ENCODE measurements at regions not wholly inside any gene's neighbourhood (a gene's known extent, or its start where the extent isn't known, plus 50 kb on each side); places are given as distances from the start of the nearest gene placed in this dataset.

GRCh38 chr1:112196008-112196588, 199.9 kb upstream of the CTTNBP2NL start:
- no peak for DNase-seq (ENCODE audit: low read depth in 4 of 4, low spot score in 3 of 4)

DNA sequence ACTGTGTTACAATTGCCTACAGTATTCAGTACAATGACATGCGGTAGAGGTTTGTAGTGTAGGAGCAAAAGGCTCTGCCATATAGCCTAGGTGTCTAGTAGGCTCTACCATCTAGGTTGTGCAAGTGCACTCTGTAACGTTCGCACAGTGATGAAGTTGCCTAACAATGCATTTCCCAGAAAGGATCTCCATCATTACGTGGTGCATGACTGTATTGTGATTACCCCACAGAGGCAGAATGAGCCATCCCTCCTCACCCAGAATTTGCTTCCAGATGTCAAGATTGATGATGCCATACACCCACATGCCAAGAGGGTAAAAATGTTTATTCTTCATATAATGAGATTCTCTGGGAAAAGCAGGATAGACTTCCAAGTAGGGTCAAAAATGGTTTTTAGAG, 199.3 kb upstream of the CTTNBP2NL start:
- no peak for DNase-seq (ENCODE audit: low read depth in 4 of 4, low spot score in 3 of 4)

GRCh38 chr1:112209493-112209892, 186.5 kb upstream of the CTTNBP2NL start:
- DNase-seq (ENCODE audit: low read depth in 4 of 4, low spot score in 3 of 4), result no peak

DNA sequence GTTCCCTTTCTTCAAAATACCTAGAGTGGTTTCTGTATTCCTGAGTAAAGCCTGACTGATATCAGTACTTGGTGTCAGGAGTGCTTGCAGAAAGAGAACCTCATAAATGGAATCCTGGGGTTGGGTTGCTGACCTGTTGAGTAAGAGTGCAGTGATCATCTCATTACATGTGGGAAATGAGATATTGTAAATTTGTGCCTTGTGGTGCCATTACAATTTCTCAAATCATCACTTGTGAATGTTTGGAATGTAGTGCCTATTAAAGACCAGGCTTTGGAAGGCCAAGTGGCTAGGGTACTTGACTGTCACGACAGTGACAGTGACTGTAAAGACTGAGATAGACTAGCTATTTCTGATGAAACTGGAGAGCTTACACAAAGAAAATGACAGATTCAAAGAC, 176.7 kb upstream of the CTTNBP2NL start:
- no peak for DNase-seq (ENCODE audit: low read depth in 4 of 4, low spot score in 3 of 4)

DNA sequence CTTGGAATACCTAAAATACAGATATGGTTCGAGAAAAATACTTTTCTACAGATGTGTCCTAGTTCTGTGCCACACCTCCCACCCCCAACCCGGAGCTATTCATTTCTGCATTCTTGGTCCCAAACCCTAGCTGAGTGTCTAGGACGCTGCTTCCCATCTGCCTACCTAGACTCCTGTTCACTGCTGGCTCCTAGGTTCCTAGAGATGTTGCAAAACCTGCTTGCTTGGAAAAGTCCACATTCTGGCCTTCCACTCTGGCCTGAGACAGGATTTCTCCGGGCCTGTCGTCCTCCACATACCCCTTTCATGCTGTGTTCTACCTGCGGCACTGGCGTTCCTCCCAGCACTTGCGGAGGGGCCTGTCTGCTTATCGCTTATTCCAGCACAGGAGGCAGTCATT, 165.8 kb upstream of the CTTNBP2NL start:
- no peak for DNase-seq (ENCODE audit: low read depth in 4 of 4, low spot score in 3 of 4)

DNA sequence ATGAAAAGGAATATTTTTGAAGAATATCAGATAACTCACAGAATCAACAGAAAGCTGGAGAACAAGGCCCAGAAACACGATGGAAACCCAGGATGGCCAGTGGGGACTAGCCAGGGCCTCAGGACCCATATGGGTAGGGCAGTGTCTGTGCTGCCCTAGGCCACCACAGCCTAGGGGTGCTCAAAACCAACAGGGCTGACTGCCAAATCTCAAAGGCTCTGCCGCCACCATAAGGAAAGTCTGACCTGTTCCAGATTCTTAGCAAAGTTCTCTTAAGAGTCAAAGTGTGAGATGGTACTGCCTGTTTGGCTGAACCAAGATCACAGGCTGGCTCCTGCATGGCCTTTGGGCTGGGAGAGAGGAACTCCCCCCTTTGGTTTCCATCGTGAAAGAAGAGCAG, 164.7 kb upstream of the CTTNBP2NL start:
- DNase-seq (ENCODE audit: low read depth in 4 of 4, low spot score in 3 of 4), result no peak

DNA sequence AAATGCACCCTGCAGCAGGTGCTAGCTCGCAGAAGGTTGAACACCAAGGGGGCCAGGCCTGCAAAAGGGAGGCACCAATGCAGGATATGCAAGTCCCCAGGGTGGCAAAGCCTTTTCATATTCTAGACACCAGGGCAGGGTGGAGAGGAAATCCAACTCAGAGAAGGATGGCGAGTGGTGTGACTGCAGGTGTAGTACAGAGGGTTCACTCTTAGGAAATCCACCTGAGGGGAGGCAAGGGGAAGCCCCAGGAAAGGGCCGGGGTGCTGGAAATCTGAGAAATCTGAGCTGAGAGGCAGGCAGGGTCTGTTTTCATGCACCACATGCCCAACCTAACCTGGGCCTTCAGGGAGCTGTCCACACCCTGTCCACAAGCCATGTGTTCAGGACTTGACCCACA, 163.2 kb upstream of the CTTNBP2NL start:
- no peak for DNase-seq (ENCODE audit: low read depth in 4 of 4, low spot score in 3 of 4)

DNA sequence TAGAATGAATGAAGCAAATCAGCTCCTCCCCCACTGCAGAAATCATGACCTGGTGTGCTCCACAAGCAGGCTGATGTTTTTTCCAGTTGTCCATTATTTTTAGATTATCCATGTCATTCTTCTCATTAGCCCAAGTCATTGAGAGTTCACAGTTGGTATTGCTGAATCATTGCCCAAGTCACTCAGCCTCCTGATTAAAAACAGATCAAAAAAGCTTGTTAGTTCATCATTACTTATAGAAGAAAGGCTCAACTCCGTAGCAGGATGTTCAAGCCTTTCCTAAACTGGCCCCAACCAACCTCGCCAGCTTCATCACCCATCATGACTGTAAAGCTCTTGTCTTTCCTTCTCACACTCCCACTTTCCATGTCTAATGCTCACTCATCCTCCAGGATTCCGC, 161.3 kb upstream of the CTTNBP2NL start:
- no peak for DNase-seq (ENCODE audit: low read depth in 4 of 4, low spot score in 3 of 4)

DNA sequence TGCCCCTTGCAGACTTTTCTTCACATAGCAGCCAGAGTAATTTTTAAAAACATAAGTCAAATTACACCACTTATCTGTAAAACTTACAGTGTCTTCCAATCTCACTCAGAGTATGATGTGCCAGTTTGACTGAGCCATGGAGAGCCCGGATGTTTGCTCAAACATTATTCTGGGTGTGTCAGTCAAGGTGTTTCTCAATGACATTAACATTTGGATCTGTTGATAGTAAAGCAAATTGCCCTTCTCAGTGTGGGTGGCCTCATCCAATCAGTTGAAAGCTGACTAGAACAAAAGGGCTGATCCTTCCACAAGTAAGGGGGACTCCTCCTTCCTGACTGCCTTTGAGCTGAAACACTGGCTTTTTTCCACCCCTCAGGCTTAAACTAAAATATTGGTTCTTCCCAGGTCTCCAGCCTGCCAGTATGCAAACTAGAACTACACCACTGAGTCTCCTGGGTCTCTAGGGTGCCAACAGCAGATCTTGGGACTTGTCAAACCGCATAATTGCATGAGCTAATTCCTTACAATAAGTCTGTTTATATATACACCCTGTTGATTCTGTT, 157.9 kb upstream of the CTTNBP2NL start:
- no peak for DNase-seq (ENCODE audit: low read depth in 4 of 4, low spot score in 3 of 4)

DNA sequence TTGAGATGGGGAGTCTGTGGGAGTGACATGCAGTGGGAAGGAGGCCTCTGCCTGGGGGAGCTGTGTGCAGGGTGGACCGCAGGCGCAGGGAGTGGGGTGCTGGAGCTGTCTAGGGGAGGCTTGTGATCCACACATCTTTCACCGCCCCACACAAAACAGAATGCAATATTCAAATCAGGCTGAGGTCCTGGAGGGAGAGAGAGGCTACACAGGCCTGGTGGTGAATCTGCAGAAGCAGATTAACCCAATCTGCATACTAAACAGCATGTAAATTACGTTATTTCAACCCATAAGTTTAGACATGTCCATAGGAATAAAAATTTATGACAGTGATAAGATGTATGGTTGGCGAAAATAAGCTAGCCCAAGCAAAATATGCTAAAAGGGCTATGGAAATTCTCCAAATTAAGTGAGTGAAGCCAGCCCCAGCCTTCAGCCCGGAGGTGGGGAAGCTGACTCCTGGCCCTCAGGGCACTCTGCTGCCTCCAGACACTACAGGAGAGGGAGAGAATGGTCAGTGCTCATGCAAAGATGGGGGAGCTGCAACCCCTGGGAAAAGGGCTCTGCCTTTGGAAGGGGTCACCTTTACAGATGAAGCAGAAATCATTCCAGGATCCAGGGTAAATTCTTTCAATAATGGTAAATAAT, 156.2 kb upstream of the CTTNBP2NL start:
- no peak for DNase-seq (ENCODE audit: low read depth in 4 of 4, low spot score in 3 of 4)

DNA sequence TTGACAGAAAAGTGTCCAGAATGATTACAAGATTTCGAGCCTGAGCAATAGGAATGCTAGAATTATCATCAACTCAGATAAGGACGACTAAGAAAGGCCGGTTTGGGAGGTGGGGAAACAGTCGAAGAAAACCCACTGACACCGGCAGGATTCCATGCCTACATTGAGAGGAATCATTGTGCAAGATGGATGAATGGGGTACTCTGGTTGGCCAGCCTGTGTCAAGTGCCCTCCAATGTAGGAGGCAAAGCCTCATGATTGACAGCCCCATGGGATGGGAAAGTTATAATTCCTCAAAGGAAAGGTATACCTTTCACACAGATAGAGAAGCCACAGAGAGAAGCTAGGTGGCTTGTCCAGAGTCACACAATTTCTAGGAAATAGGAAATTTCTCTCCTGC, 153.5 kb upstream of the CTTNBP2NL start:
- no peak for DNase-seq (ENCODE audit: low read depth in 4 of 4, low spot score in 3 of 4)

- no peak for DNase-seq (ENCODE audit: low read depth in 4 of 4, low spot score in 3 of 4)
Observed at GRCh38 chr1:112244131-112244530, 151.9 kb upstream of the CTTNBP2NL start.

- no peak for DNase-seq (ENCODE audit: low read depth in 4 of 4, low spot score in 3 of 4)
Observed at GRCh38 chr1:112245114-112245513, 150.9 kb upstream of the CTTNBP2NL start.

DNA sequence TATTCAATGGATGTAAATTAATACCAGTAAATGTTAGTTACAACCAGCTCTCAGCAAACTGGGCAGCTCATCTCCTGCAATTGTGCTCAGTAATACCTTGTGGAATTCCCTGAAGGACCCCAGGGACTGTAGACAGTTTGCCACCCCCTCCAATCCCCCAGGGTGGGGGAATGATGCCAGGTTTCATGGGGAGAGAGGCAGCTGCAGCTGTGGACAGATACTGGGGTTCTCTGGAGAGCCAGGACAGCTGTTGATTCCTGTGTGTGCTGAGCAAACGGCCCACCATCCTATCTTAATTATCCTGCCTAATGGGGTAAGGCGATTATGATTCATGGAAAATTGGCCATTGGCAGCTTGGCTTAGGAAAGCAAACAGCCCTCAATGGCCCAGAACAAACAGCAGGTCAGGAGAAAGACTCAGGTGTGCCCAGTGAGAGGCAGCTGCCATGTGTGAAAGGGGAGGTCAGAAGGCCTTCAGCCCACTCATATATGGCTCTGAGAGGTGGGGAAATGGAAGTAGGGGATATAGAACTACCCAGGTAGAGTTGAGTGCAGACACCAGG, 148.9 kb upstream of the CTTNBP2NL start:
- no peak for DNase-seq (ENCODE audit: low read depth in 4 of 4, low spot score in 3 of 4)

- no peak for DNase-seq (ENCODE audit: low read depth in 4 of 4, low spot score in 3 of 4)
Observed at GRCh38 chr1:112247961-112248360, 148.1 kb upstream of the CTTNBP2NL start.

- DNase-seq (ENCODE audit: low read depth in 4 of 4, low spot score in 3 of 4), result no peak
Observed at GRCh38 chr1:112250892-112251291, 145.1 kb upstream of the CTTNBP2NL start.

DNA sequence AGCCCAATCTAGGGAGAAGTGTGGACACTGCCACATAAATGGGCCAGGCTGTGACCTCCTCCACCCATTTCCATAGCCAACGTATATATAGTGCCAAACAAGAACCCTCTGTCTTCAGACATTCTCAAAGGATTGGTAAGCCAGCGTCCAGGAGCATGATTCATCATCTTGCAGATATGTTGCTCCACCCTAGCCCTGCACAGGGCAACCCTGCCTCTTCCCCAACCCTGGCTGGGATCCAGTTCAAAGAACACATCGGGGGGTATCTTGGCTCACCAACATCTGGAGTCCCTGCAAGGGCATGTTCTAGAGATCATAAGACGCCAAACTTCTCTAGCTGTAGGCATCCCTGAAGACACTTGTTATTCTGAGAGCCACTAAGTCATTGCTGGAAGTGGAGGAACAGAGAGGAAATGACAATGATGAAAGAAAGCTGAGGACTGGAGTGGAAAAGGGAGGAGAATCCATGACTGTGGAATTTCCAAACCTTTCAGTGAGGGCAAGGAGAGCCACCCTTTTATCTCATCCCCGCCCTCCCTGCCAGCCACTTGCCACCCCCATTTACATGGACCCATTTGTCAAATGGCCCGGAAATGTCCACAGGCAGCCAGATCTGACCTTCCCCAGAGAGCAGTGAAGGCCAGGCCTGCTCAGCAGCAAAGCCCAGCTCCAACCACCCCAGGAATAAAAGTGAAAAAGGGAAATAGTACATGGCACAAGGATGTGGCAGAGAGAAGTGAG, 144.1 kb upstream of the CTTNBP2NL start:
- DNase-seq (ENCODE audit: low read depth in 4 of 4, low spot score in 3 of 4), result no peak

- no peak for DNase-seq (ENCODE audit: low read depth in 4 of 4, low spot score in 3 of 4)
Observed at GRCh38 chr1:112253366-112253765, 142.6 kb upstream of the CTTNBP2NL start.

DNA sequence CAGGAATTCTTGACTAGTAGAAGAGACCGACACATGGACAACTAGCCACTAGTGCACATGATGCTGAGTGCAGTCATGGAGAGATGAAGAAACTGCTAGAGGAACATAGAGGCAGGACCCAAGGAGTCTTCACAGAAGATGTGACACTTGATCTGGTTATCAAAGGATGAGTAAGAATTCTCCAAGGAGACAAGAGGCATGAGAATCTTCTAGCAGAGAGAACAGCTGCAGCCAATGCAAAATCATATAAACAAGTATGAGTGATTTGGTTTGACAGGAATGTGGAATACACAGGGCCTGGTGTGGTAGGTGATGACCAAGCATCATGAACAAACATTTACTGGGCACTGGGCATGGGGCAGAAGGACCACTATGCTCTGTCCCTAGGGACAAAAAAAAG, 140.9 kb upstream of the CTTNBP2NL start:
- DNase-seq (ENCODE audit: low read depth in 4 of 4, low spot score in 3 of 4), result no peak

DNA sequence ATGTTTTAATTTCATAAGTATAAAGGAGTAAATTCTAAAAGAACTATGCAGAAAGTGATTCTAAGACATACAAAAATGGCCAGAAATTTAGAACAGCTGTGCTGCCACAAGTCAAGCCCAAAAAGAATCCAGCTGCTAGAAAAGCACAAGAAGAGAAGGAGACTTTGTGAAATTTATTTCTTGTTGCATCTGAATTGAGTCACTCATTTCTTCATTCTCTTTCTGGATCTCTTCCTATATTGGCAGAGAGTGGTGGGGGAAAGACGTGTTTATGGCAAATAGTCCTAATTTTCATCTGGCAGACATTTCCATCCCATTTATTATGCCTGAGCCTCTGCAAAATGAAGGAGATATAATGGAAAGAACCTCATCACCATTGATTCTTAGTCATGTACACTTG, 139.6 kb upstream of the CTTNBP2NL start:
- no peak for DNase-seq (ENCODE audit: low read depth in 4 of 4, low spot score in 3 of 4)

DNA sequence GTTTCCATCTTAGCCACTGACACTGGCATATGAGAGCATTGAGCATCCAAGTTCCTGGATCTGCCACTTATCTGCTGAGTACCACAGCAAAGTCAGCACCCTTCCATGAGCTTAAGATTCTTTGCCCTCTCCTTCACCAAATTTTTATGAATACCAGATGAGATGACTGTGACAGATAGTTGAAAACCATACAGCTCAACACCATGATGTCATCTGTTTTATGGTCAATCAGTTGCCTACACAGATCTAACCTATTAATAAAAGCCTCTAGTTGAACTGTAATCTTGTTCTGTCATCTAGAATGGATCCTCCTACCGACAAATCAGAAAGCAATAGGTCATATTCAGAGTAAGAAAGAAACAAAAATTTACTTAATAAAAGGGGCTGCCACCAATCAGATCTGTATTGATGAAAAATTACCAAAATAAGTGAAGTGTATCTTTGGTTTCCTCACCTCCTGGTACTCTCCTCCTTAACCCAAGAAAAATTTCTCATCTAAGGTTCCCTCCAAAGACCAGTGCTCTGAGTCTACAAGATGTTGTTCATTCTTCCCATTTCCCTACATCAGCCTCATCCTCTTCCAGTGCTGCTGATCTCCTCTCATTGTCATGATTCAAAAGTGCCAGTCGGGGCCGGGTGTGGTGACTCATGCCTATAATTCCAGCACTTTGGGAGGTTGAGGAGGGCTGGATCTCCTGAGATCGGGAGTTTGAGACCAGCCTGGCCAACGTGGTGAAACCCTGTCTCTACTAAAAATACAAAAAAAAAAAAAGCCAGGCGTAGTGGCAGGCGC, 138.8 kb upstream of the CTTNBP2NL start:
- DNase-seq (ENCODE audit: low read depth in 4 of 4, low spot score in 3 of 4), result no peak
